Fibroblast of mammary gland (primary cell): ENCODE measurements at regions not wholly inside any gene's neighbourhood (a gene's known extent, or its start where the extent isn't known, plus 50 kb on each side); places are given as distances from the start of the nearest gene placed in this dataset.
"Not testable (repeated sequence)": the region's sequence is repeated elsewhere in the genome, so short reads cannot be mapped to it uniquely, and the experiment has no call there.

Source experiments
- DNase-seq: peaks from one replicate; pipeline ENCODE4 v3.0.0-alpha.2; 2010; ENCODE audit warnings: low read depth
- H3K4me3 ChIP-seq: 2 replicates; pipeline ENCODE4 v1.5.1; 2011; ENCODE audit warnings: low read depth, mild to moderate bottlenecking, low read length, moderate library complexity; ENCODE audit not compliant: control insufficient read depth
- CTCF ChIP-seq: conservative IDR thresholded peaks from 2 replicates; pipeline ENCODE4 v1.5.1; 2011; ENCODE audit warnings: low read depth, low read length, inconsistent platforms; ENCODE audit not compliant: control insufficient read depth, insufficient read depth

DNA sequence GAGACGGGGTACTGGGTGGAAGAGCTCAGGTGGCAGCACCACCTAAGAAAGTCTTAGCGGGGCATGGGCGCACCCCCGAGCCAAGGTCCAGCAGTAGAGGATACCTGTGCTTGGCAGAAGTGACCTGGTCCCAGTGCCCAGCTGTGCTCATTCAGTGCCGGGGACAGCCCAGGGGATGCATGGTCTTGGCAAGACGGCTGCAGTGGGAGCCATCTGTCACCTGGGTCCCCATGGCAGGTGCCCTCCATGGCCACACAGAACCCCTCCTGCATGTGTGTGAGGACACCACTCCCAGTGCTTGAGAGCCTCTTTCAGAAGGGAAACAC lies 664.7 kb downstream of the QKI start:
- DNase-seq, result no peak
- TF ChIP-seq CTCF, result no peak
- H3K4me3 ChIP-seq, result no peak overlapping the region

GRCh38 chr6:164078532-164079274 lies 664.2 kb downstream of the QKI start:
- no peak overlapping the region for H3K4me3 ChIP-seq
- TF ChIP-seq CTCF, result no peak
- DNase-seq, result no peak

- DNase-seq, H3K4me3 ChIP-seq: not testable (repeated sequence)
These were observed 662.5 kb downstream of the QKI start for GRCh38 chr6:164076818-164077532.

DNA sequence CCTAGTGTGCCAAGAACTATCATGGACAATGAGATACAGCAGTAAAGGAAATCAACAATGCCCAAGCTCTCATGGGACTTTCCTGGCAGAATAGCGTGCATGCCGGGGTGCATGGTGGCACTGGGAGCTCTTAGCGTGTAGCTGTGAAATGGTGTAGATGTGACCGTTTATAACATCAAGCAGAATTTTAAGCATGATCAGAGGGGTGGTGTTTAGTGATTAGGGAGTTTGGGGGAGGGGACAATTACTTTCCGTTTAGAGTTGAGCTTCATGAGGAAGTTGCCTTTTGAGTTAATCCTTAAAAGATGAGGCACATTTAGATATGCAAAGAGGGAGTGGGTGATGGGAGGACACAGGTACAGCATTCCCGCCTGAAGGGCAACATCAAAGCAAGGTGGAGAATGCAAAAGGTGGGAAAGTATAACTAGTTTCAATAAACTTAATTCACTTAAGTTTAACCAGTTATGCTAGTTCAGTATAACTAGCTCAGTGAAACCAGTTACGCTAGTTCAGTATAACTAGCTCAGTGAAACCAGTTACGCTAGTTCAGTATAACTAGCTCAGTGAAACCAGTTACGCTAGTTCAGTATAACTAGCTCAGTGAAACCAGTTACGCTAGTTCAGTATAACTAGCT lies 661.6 kb downstream of the QKI start:
- TF ChIP-seq CTCF, result no peak
- H3K4me3 ChIP-seq, result no peak overlapping the region
- DNase-seq, result no peak

DNA sequence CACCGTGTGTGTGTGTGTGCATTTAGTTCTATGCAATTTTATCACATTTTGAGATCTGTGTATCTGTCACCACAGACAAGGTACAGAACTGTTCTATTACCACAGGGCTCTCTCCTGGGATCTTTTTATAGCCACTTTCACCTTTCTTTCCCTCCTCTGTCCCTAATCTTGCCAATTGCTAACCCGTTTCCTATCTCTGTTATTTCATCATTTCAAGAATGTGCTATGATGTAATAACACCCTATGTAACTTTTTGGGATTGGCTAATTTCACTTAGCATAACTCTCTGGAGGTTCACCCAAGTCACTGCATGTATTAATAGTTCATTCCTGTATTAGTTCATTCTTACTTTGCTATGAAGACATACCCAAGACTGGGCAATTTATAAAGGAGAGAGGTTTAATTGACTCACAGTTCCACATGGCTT lies 657.7 kb downstream of the QKI start:
- peak; percentile 5 for DNase-seq
- H3K4me3 ChIP-seq, result no peak overlapping the region
- TF ChIP-seq CTCF, result no peak

DNA sequence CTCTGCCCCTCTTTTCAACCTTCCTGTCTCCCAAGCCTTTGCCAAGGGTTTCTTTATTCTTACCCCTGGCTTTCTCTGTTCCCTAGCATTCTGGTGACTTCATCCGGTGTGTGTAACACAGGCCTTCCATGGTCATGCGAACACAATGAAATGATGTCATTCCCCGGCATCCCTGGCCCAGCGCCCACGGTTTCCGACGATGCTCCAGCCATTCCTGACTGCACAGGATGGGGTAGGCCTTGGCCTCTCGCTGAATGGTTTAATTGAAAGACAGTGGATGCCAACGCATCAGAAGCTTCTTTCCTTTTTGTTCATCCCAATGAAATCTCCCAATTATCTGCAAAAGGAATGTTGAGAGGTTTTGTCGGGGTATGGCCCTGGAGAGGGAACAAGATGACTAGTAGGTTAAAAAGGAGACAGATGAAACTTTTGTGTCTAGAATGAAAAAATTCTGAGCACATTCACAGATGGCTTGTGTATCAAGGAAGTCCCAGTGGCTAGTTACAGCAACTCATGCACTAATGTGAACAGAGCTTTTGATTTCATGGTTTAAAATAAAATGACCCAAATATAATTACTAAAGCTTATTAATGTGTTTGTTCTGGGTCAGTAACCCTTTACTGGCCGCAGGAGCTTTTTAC lies 655.0 kb downstream of the QKI start:
- DNase-seq, result peak; percentile 71
- H3K4me3 ChIP-seq, result no peak overlapping the region
- TF ChIP-seq CTCF, result no peak

DNA sequence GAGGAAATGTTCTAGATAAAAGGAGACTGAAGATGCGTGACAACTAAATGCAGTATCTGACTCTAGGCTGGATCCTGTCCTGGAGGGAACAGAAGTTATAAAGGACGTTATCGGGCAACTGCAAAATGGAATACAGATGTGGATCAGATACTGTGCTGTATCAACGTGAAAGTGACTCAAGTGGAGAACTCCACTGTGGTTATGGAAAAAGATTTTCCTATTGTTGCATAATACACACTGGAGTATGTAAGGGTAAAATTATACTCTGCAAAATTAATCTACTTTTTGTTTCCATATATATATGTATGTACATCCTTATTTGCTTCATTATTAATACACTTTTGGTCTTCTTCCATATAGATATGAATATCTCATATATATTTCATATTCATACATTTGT lies 654.0 kb downstream of the QKI start:
- no peak overlapping the region for H3K4me3 ChIP-seq
- DNase-seq, result peak; percentile 24
- no peak for TF ChIP-seq CTCF
